ENCODE measurements at regions not wholly inside any gene's neighbourhood (a gene's known extent, or its start where the extent isn't known, plus 50 kb on each side); places are given as distances from the start of the nearest gene placed in this dataset.
A peak's percentile ranks its signal among the peaks of the same experiment; 100 is the strongest.

DNA sequence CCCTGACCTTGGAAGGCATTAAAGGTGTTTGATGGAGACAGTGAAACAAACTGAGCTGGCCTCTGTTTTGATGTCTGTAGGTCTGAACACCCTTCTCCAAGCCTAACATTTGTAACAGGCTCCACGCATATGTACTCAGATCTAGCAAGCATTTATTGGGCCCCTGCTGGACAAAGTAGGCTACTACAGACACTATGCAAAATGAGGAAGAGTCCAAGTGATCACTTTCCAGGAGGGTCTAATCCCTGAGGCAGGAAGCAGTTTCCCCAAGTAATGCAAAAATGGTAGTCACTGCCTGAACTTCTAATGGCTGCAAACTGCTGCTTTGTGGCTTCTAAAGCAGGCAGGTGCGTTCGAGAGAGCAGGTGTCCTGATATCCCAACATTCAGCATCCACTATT lies 405.8 kb downstream of the MED13L start (continued):
- TF ChIP-seq, protein P1, sequence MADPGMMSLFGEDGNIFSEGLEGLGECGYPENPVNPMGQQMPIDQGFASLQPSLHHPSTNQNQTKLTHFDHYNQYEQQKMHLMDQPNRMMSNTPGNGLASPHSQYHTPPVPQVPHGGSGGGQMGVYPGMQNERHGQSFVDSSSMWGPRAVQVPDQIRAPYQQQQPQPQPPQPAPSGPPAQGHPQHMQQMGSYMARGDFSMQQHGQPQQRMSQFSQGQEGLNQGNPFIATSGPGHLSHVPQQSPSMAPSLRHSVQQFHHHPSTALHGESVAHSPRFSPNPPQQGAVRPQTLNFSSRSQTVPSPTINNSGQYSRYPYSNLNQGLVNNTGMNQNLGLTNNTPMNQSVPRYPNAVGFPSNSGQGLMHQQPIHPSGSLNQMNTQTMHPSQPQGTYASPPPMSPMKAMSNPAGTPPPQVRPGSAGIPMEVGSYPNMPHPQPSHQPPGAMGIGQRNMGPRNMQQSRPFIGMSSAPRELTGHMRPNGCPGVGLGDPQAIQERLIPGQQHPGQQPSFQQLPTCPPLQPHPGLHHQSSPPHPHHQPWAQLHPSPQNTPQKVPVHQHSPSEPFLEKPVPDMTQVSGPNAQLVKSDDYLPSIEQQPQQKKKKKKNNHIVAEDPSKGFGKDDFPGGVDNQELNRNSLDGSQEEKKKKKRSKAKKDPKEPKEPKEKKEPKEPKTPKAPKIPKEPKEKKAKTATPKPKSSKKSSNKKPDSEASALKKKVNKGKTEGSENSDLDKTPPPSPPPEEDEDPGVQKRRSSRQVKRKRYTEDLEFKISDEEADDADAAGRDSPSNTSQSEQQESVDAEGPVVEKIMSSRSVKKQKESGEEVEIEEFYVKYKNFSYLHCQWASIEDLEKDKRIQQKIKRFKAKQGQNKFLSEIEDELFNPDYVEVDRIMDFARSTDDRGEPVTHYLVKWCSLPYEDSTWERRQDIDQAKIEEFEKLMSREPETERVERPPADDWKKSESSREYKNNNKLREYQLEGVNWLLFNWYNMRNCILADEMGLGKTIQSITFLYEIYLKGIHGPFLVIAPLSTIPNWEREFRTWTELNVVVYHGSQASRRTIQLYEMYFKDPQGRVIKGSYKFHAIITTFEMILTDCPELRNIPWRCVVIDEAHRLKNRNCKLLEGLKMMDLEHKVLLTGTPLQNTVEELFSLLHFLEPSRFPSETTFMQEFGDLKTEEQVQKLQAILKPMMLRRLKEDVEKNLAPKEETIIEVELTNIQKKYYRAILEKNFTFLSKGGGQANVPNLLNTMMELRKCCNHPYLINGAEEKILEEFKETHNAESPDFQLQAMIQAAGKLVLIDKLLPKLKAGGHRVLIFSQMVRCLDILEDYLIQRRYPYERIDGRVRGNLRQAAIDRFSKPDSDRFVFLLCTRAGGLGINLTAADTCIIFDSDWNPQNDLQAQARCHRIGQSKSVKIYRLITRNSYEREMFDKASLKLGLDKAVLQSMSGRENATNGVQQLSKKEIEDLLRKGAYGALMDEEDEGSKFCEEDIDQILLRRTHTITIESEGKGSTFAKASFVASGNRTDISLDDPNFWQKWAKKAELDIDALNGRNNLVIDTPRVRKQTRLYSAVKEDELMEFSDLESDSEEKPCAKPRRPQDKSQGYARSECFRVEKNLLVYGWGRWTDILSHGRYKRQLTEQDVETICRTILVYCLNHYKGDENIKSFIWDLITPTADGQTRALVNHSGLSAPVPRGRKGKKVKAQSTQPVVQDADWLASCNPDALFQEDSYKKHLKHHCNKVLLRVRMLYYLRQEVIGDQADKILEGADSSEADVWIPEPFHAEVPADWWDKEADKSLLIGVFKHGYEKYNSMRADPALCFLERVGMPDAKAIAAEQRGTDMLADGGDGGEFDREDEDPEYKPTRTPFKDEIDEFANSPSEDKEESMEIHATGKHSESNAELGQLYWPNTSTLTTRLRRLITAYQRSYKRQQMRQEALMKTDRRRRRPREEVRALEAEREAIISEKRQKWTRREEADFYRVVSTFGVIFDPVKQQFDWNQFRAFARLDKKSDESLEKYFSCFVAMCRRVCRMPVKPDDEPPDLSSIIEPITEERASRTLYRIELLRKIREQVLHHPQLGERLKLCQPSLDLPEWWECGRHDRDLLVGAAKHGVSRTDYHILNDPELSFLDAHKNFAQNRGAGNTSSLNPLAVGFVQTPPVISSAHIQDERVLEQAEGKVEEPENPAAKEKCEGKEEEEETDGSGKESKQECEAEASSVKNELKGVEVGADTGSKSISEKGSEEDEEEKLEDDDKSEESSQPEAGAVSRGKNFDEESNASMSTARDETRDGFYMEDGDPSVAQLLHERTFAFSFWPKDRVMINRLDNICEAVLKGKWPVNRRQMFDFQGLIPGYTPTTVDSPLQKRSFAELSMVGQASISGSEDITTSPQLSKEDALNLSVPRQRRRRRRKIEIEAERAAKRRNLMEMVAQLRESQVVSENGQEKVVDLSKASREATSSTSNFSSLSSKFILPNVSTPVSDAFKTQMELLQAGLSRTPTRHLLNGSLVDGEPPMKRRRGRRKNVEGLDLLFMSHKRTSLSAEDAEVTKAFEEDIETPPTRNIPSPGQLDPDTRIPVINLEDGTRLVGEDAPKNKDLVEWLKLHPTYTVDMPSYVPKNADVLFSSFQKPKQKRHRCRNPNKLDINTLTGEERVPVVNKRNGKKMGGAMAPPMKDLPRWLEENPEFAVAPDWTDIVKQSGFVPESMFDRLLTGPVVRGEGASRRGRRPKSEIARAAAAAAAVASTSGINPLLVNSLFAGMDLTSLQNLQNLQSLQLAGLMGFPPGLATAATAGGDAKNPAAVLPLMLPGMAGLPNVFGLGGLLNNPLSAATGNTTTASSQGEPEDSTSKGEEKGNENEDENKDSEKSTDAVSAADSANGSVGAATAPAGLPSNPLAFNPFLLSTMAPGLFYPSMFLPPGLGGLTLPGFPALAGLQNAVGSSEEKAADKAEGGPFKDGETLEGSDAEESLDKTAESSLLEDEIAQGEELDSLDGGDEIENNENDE (IDR thresholded peaks at IDR 0.05; ENCODE audit: insufficient replicate concordance, low read length) = no peak
- TF ChIP-seq CTBP2 (IDR thresholded peaks at IDR 0.05; ENCODE audit: borderline replicate concordance, insufficient read depth, insufficient read length, low read length) (no peak), TBP (IDR thresholded peaks at IDR 0.05; ENCODE audit: low read depth, low read length) (no peak), PHF8 (conservative IDR thresholded peaks at IDR 0.05; ENCODE audit: low read depth, low read length) (no peak), EGR1 (IDR thresholded peaks at IDR 0.05; ENCODE audit: borderline replicate concordance, low read depth, low read length) (no peak), HDAC6 (IDR thresholded peaks at IDR 0.05; ENCODE audit: low read depth, low read length) (no peak), SIN3A (conservative IDR thresholded peaks at IDR 0.05 in 1 of 2, IDR thresholded peaks at IDR 0.05 in 1 of 2; ENCODE audit: low read depth in 1 of 2, low read length in 2 of 2) (no peak)
- TF ChIP-seq, protein P2, sequence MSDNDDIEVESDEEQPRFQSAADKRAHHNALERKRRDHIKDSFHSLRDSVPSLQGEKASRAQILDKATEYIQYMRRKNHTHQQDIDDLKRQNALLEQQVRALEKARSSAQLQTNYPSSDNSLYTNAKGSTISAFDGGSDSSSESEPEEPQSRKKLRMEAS (IDR thresholded peaks at IDR 0.05) = no peak
- TF ChIP-seq, protein P3, sequence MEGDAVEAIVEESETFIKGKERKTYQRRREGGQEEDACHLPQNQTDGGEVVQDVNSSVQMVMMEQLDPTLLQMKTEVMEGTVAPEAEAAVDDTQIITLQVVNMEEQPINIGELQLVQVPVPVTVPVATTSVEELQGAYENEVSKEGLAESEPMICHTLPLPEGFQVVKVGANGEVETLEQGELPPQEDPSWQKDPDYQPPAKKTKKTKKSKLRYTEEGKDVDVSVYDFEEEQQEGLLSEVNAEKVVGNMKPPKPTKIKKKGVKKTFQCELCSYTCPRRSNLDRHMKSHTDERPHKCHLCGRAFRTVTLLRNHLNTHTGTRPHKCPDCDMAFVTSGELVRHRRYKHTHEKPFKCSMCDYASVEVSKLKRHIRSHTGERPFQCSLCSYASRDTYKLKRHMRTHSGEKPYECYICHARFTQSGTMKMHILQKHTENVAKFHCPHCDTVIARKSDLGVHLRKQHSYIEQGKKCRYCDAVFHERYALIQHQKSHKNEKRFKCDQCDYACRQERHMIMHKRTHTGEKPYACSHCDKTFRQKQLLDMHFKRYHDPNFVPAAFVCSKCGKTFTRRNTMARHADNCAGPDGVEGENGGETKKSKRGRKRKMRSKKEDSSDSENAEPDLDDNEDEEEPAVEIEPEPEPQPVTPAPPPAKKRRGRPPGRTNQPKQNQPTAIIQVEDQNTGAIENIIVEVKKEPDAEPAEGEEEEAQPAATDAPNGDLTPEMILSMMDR (IDR thresholded peaks at IDR 0.05; ENCODE audit: control extremely low read depth in 1 of 3, insufficient read depth in 1 of 3, low read depth in 1 of 3, low read length in 3 of 3) = peak in 2 of 3 experiments; percentile 39 to 77; a peak in 3 of 4 replicates

All from H1 (cell line).